ENCODE measurements at regions not wholly inside any gene's neighbourhood (a gene's known extent, or its start where the extent isn't known, plus 50 kb on each side); places are given as distances from the start of the nearest gene placed in this dataset.

- TF ChIP-seq GATA2 (IDR thresholded peaks at IDR 0.05; ENCODE audit: low read depth, low read length) (no peak), GATA3 (IDR thresholded peaks at IDR 0.05; ENCODE audit: low read depth, low read length) (no peak)
Observed at GRCh38 chr9:86749894-86750255, 197.4 kb downstream of the GAS1 start.
